CD4-positive, alpha-beta T cell (primary cell): ENCODE measurements at regions not wholly inside any gene's neighbourhood (a gene's known extent, or its start where the extent isn't known, plus 50 kb on each side); places are given as distances from the start of the nearest gene placed in this dataset.

Source experiments
- ATAC-seq: fragments of 200-7000 bp; cut with Tn5 transposase; one replicate; pipeline ENCODE4 v1.10.0; 2022; ENCODE audit warnings: mild to moderate bottlenecking; ENCODE audit not compliant: poor library complexity
- CTCF ChIA-PET: fragments of 350-600 bp; sonication (Branson Sonifier 250); formaldehyde crosslinking; loops from one replicate; lab custom pipeline; 2021; ENCODE audit warnings: antibody characterized with exemption, inconsistent platforms; lab: Charles Lee
- POLR2A ChIA-PET: fragments of 350-600 bp; sonication (Branson Sonifier 250); formaldehyde crosslinking; loops from one replicate; lab custom pipeline; 2021; ENCODE audit warnings: antibody characterized with exemption, inconsistent platforms; lab: Charles Lee
- DNase-seq, 14 experiments: peaks; one replicate each; pipeline ENCODE4 v3.0.0-alpha.2; 2013 to 2020; ENCODE audit warnings: mixed read lengths in 2 of 14
- H3K27ac ChIP-seq, 2 donors: one replicate each; pipeline versions ENCODE4 v1.5.1 to v1.7.0; 2013; ENCODE audit warnings: low read length in 2 of 2, low read depth in 1 of 2, mild to moderate bottlenecking in 1 of 2
- H3K27me3 ChIP-seq, 2 experiments: 1 replicate in 1 of 2; 2 replicates in 1 of 2; pipeline versions ENCODE4 v1.6.1 to v1.7.0; 2013; ENCODE audit warnings: low read length in 2 of 2, control low read depth in 1 of 2, mild to moderate bottlenecking in 1 of 2, moderate library complexity in 1 of 2; ENCODE audit not compliant: insufficient read depth in 2 of 2, control insufficient read depth in 1 of 2
- H3K36me3 ChIP-seq: one replicate; pipeline ENCODE4 v1.6.1; 2013; ENCODE audit warnings: low read length, control low read depth; ENCODE audit not compliant: insufficient read depth
- H3K4me1 ChIP-seq: one replicate; pipeline ENCODE4 v1.6.1; 2013; ENCODE audit warnings: low read length, control low read depth; ENCODE audit not compliant: insufficient read depth
- H3K4me3 ChIP-seq: one replicate; pipeline ENCODE4 v1.5.1; 2013; ENCODE audit warnings: mild to moderate bottlenecking, low read length, moderate library complexity
- H3K9me3 ChIP-seq, 2 experiments: 1 replicate in 1 of 2; 2 replicates in 1 of 2; pipeline versions ENCODE4 v1.6.1 to v1.7.0; 2013; ENCODE audit warnings: low read length in 2 of 2, mild to moderate bottlenecking in 2 of 2, control low read depth in 1 of 2, moderate library complexity in 1 of 2; ENCODE audit not compliant: control insufficient read depth in 1 of 2, insufficient read depth in 1 of 2
- H3K27ac Mint-ChIP-seq: one replicate; pipeline ENCODE4 v1.8.0; 2020; ENCODE audit warnings: mixed read lengths
- H3K27me3 Mint-ChIP-seq: one replicate; pipeline ENCODE4 v1.8.0; 2021; ENCODE audit warnings: mixed read lengths
- H3K36me3 Mint-ChIP-seq: one replicate; pipeline ENCODE4 v1.8.0; 2021; ENCODE audit warnings: low read depth, mixed read lengths
- H3K4me1 Mint-ChIP-seq: one replicate; pipeline ENCODE4 v1.8.0; 2021; ENCODE audit warnings: low read depth, mixed read lengths
- H3K4me3 Mint-ChIP-seq: one replicate; pipeline ENCODE4 v1.8.0; 2020; ENCODE audit warnings: mild to moderate bottlenecking, mixed read lengths
- H3K9me3 Mint-ChIP-seq: one replicate; pipeline ENCODE4 v1.8.0; 2020; ENCODE audit warnings: mixed read lengths
- intact Hi-C, 2 experiments: fragments of 100-400 bp; cut with DNase I in 1 of 2; cut with micrococcal nuclease in 1 of 2; formaldehyde crosslinking; loops; one replicate each; pipeline versions ENCODE4 v1.15.1 to v1.9.0; 2023 to 2025; cut with DNase I, micrococcal nuclease
- TF ChIP-seq, protein P1 (sequence below): fragments of 200-600 bp; IDR thresholded peaks from one replicate; pipeline ENCODE4 v1.8.0; 2022; ENCODE audit warnings: antibody characterized with exemption, mild to moderate bottlenecking

DNA sequence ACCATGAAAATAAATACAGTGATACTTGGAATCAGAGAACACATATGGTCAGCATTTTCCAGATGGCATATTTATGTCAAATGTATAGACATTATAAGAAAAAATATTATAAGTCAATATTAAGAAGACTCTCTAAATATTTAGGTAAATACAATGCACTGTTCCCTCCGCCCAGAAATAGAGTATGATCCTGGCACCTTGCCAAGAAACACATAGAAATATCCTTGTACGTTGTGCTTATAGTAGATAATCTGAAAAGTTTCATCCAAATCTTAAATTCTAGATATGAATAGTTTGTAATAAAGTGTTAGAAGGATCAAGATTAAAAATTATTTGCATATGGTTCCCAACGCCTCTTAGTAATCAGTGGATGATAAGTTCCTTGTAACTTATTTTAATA lies 645.8 kb upstream of the GJE1 start:
- ATAC-seq: no peak
- no peaks in the 10 kb centered on the region for H3K36me3 Mint-ChIP-seq
- no peaks in the 10 kb centered on the region for H3K9me3 Mint-ChIP-seq
- ChIA-PET POLR2A (no interaction called here), CTCF (no interaction called here)
- TF ChIP-seq, protein P1, sequence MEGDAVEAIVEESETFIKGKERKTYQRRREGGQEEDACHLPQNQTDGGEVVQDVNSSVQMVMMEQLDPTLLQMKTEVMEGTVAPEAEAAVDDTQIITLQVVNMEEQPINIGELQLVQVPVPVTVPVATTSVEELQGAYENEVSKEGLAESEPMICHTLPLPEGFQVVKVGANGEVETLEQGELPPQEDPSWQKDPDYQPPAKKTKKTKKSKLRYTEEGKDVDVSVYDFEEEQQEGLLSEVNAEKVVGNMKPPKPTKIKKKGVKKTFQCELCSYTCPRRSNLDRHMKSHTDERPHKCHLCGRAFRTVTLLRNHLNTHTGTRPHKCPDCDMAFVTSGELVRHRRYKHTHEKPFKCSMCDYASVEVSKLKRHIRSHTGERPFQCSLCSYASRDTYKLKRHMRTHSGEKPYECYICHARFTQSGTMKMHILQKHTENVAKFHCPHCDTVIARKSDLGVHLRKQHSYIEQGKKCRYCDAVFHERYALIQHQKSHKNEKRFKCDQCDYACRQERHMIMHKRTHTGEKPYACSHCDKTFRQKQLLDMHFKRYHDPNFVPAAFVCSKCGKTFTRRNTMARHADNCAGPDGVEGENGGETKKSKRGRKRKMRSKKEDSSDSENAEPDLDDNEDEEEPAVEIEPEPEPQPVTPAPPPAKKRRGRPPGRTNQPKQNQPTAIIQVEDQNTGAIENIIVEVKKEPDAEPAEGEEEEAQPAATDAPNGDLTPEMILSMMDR: no peak
- H3K4me3 ChIP-seq: no peak overlapping the region
- H3K27me3 Mint-ChIP-seq: no peaks in the 10 kb centered on the region
- no peak overlapping the region for H3K4me3 Mint-ChIP-seq
- intact Hi-C loops: no loop called here
- H3K27ac ChIP-seq: no peak overlapping the region
- no peaks in the 10 kb centered on the region for H3K9me3 ChIP-seq
- H3K27me3 ChIP-seq: no peaks in the 10 kb centered on the region
- H3K27ac Mint-ChIP-seq: no peak overlapping the region
- peaks cover 13% of the 10 kb centered on the region for H3K4me1 ChIP-seq
- peaks cover 34% of the 10 kb centered on the region for H3K4me1 Mint-ChIP-seq
- no peaks in the 10 kb centered on the region for H3K36me3 ChIP-seq
- no peak for DNase-seq

DNA sequence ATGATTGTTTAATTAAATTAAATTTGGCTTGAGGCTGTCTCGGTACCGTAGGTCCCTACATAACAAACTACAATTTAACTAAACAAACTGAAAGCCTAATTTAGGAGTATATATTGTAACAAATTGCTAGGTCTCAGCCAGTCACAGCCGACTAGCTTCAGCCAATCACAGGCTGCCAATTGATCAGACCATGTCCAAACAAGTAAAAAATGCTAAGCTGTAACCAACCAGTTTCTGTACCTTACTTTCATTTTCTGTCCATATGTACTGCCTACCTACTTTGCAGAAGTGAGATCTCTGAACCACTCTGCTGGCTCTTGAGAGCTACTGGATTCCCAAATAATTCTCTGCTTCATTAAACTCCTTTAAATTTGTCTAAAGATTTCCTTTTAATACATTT lies 648.0 kb upstream of the GJE1 start:
- Histone ChIP-seq H3K36me3 (no peaks in the 10 kb centered on the region), H3K27me3 (no peaks in the 10 kb centered on the region), H3K27ac (no peak overlapping the region), H3K4me1 (peaks cover 13% of the 10 kb centered on the region), H3K4me3 (no peak overlapping the region), H3K9me3 (no peaks in the 10 kb centered on the region)
- Mint-ChIP-seq H3K27ac (peak overlapping the region; percentile 87), H3K4me1 (peaks cover 39% of the 10 kb centered on the region), H3K27me3 (no peaks in the 10 kb centered on the region), H3K9me3 (no peaks in the 10 kb centered on the region), H3K36me3 (no peaks in the 10 kb centered on the region), H3K4me3 (no peak overlapping the region)
- intact Hi-C loops: no loop called here
- TF ChIP-seq, protein P1: no peak
- no peak for ATAC-seq
- ChIA-PET CTCF (interaction anchor here (1.4 kb wide), 1 partner anchor 68 kb away, joined by 3 read pairs; no protein-coding TSS in a partner anchor), POLR2A (no interaction called here)
- peak in 3 of 14 experiments; percentile 42 to 65 (median 60) for DNase-seq

DNA sequence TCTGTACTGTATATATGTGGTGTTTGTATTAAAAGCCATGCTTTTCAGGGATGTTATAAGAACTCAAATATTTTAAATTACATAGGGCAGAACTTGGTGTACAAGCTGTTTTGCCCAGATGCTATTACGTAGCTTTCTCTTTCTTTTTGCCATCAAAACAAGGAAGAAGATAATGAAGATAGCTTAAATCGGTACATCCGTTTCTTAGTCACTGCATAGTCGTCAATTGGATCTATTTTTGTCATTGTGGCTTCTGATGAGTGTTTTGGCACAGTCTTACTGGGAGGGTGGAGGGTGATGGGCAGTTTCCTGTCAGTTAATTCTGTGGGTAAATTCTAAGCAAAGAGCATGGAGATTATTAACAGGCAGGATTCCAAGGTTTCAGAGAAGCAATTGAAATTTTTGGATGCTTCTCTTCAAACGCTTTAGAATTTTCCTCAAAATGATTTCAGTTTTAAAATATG lies 649.1 kb upstream of the GJE1 start:
- ATAC-seq (peak; percentile 98), DNase-seq (peak in 13 of 14 experiments; percentile 8 to 94 (median 33))
- H3K36me3 ChIP-seq: no peaks in the 10 kb centered on the region
- peaks cover 13% of the 10 kb centered on the region for H3K4me1 ChIP-seq
- peak overlapping the region; percentile 87 for H3K27ac Mint-ChIP-seq
- H3K9me3 ChIP-seq: no peaks in the 10 kb centered on the region
- peaks cover 39% of the 10 kb centered on the region for H3K4me1 Mint-ChIP-seq
- H3K9me3 Mint-ChIP-seq: no peaks in the 10 kb centered on the region
- no peaks in the 10 kb centered on the region for H3K27me3 ChIP-seq
- H3K4me3 Mint-ChIP-seq: peak overlapping the region; percentile 84
- H3K27ac ChIP-seq: peak overlapping the region; percentile 39 to 51
- intact Hi-C loops: no loop called here
- TF ChIP-seq, protein P1: no peak
- no peaks in the 10 kb centered on the region for H3K27me3 Mint-ChIP-seq
- no peaks in the 10 kb centered on the region for H3K36me3 Mint-ChIP-seq
- peak overlapping the region; percentile 36 for H3K4me3 ChIP-seq
- POLR2A ChIA-PET: interaction anchor here (1.2 to 1.3 kb wide), 3 partner anchors 20 to 78 kb away, joined by 3 to 7 read pairs (median 3); no protein-coding TSS in a partner anchor
- CTCF ChIA-PET: interaction anchor here (0.6 to 1.5 kb wide), 4 partner anchors 14 to 69 kb away, joined by 3 read pairs; no protein-coding TSS in a partner anchor
